ENCODE measurements at regions not wholly inside any gene's neighbourhood (a gene's known extent, or its start where the extent isn't known, plus 50 kb on each side); places are given as distances from the start of the nearest gene placed in this dataset.
"Not testable (repeated sequence)": the region's sequence is repeated elsewhere in the genome, so short reads cannot be mapped to it uniquely, and the experiment has no call there.

GRCh38 chr13:63791134-63791533 lies 2375.5 kb upstream of the PCDH20 start:
- WGBS (ENCODE audit: low lambda C conversion rate), result 35% methylated on average over 2 of the region's 2 CpGs
- CTCF ChIA-PET (ENCODE audit: low intra/inter-chr PET ratio, low total read pairs), result not testable (repeated sequence)

GRCh38 chr13:63774133-63774532 lies 2358.5 kb upstream of the PCDH20 start:
- Histone ChIP-seq H3K27me3 (ENCODE audit: control insufficient read depth in 1 of 2, insufficient read depth in 2 of 2, low read length in 2 of 2) (no peaks in the 10 kb centered on the region), H3K9ac (ENCODE audit: insufficient read depth, low read depth, low read length) (no peak overlapping the region), H3K27ac (ENCODE audit: extremely low read length, insufficient read depth, low read length) (no peak overlapping the region), H3K4me3 (replicated peaks in 1 of 3; ENCODE audit: insufficient read depth in 1 of 3, low read depth in 2 of 3, low read length in 3 of 3) (no peak overlapping the region), H3K36me3 (replicated peaks in 1 of 2; ENCODE audit: control insufficient read depth in 1 of 2, insufficient read depth in 2 of 2, low read length in 2 of 2) (no peaks in the 10 kb centered on the region), H3K9me3 (ENCODE audit: low read length) (no peaks in the 10 kb centered on the region), H3K4me1 (ENCODE audit: insufficient read depth, low read length) (no peaks in the 10 kb centered on the region), H4K20me1 (ENCODE audit: insufficient read depth, low read length) (no peaks in the 10 kb centered on the region), H2AFZ (ENCODE audit: low read length) (no peak overlapping the region), H3K79me2 (ENCODE audit: insufficient read depth, low read length) (no peaks in the 10 kb centered on the region), H3K4me2 (ENCODE audit: low read depth, low read length) (no peak overlapping the region)
- ATAC-seq (no peak), FAIRE-seq (no peak), DNase-seq (ENCODE audit: low spot score) (no peak)
- intact Hi-C loops (cut with micrococcal nuclease; ENCODE audit: unreplicated experiment), result no loop called here
- in situ Hi-C loops (cut with HindIII; ENCODE audit: extremely low pct_ligation_motif_present, low pct_unique_long_range_greater_than_20kb), result no loop called here
- CTCF ChIA-PET (ENCODE audit: low intra/inter-chr PET ratio, low total read pairs), result no interaction called here
- no TSS peak for BruUV-seq (replicated peaks)
- POLR2A ChIA-PET, result no interaction called here
- WGBS (ENCODE audit: low lambda C conversion rate), result 0% methylated on average over 2 of the region's 2 CpGs
- TF ChIP-seq ZNF260 (CRISPR knock-in tag; IDR thresholded peaks at IDR 0.05; ENCODE audit: borderline replicate concordance, low read depth), result no peak
- TF ChIP-seq ZNF225 (CRISPR knock-in tag; IDR thresholded peaks at IDR 0.05), result no peak
- no peak for TF ChIP-seq IKZF1 (IDR thresholded peaks at IDR 0.05)
- TF ChIP-seq FOXJ3 (CRISPR knock-in tag; IDR thresholded peaks at IDR 0.05; ENCODE audit: borderline replicate concordance), result no peak
- TF ChIP-seq GRHL1 (CRISPR knock-in tag; conservative IDR thresholded peaks at IDR 0.05), result no peak
- no peak for TF ChIP-seq AFF4 (CRISPR knock-in tag; IDR thresholded peaks at IDR 0.05)
- no peak for TF ChIP-seq MZF1 (CRISPR knock-in tag; IDR thresholded peaks at IDR 0.05; ENCODE audit: borderline replicate concordance)
- TF ChIP-seq ISL2 (CRISPR knock-in tag; IDR thresholded peaks at IDR 0.05), result no peak
- TF ChIP-seq ZNF3 (CRISPR knock-in tag; IDR thresholded peaks at IDR 0.05), result no peak
- no peak for TF ChIP-seq AKAP8 (CRISPR knock-in tag; IDR thresholded peaks at IDR 0.05)

More at GRCh38 chr13:63791134-63791533, 2375.5 kb upstream of the PCDH20 start:
- in situ Hi-C loops (cut with HindIII; ENCODE audit: extremely low pct_ligation_motif_present, low pct_unique_long_range_greater_than_20kb); H4K20me1 ChIP-seq (ENCODE audit: insufficient read depth, low read length); H3K9ac ChIP-seq (ENCODE audit: insufficient read depth, low read depth, low read length); H2AFZ ChIP-seq (ENCODE audit: low read length); H3K27ac ChIP-seq (ENCODE audit: extremely low read length, insufficient read depth, low read length); intact Hi-C loops (cut with micrococcal nuclease; ENCODE audit: unreplicated experiment); H3K4me3 ChIP-seq (replicated peaks in 1 of 3; ENCODE audit: insufficient read depth in 1 of 3, low read depth in 2 of 3, low read length in 3 of 3); BruUV-seq (replicated peaks); H3K4me1 ChIP-seq (ENCODE audit: insufficient read depth, low read length); DNase-seq (ENCODE audit: low spot score); H3K36me3 ChIP-seq (replicated peaks in 1 of 2; ENCODE audit: control insufficient read depth in 1 of 2, insufficient read depth in 2 of 2, low read length in 2 of 2); POLR2A ChIA-PET; H3K4me2 ChIP-seq (ENCODE audit: low read depth, low read length); H3K27me3 ChIP-seq (ENCODE audit: control insufficient read depth in 1 of 2, insufficient read depth in 2 of 2, low read length in 2 of 2); H3K79me2 ChIP-seq (ENCODE audit: insufficient read depth, low read length); H3K9me3 ChIP-seq (ENCODE audit: low read length); TF ChIP-seq FOXP1 (IDR thresholded peaks at IDR 0.05): not testable (repeated sequence)
- FAIRE-seq (peak; percentile 48), ATAC-seq (peak; percentile 91)
- TF ChIP-seq FOXP1 (CRISPR knock-in tag; IDR thresholded peaks at IDR 0.05), result 0 out of 2 replicates have a peak, but pooled peaks have one; percentile 32
